ENCODE measurements at regions not wholly inside any gene's neighbourhood (a gene's known extent, or its start where the extent isn't known, plus 50 kb on each side); places are given as distances from the start of the nearest gene placed in this dataset.

- peak; percentile 84 to 93 (median 85) for TF ChIP-seq CTCF (IDR thresholded peaks at IDR 0.05; ENCODE audit: control extremely low read depth in 1 of 3, insufficient read depth in 1 of 3, low read depth in 1 of 3, low read length in 3 of 3)
- no peak for TF ChIP-seq GTF2F1 (IDR thresholded peaks at IDR 0.05; ENCODE audit: borderline replicate concordance, low read depth, low read length)
- peak; percentile 94 for TF ChIP-seq CEBPB (IDR thresholded peaks at IDR 0.05; ENCODE audit: low read depth, low read length)
- no peak for TF ChIP-seq HDAC6 (IDR thresholded peaks at IDR 0.05; ENCODE audit: low read depth, low read length)
- TF ChIP-seq CHD7 (IDR thresholded peaks at IDR 0.05; ENCODE audit: insufficient replicate concordance, low read length) = no peak
- TF ChIP-seq CBX8 (IDR thresholded peaks at IDR 0.05; ENCODE audit: borderline replicate concordance, low read depth, low read length) = no peak
- TF ChIP-seq TAF1 (IDR thresholded peaks at IDR 0.05; ENCODE audit: low read depth, low read length) = no peak
- no peak for TF ChIP-seq ASH2L (IDR thresholded peaks at IDR 0.05; ENCODE audit: low read length)
Measured at GRCh38 chr18:6482198-6482977, 67.7 kb upstream of the L3MBTL4 start (continued).
